AML-193 (cell line): ENCODE measurements at regions not wholly inside any gene's neighbourhood (a gene's known extent, or its start where the extent isn't known, plus 50 kb on each side); places are given as distances from the start of the nearest gene placed in this dataset.
"Not testable (repeated sequence)": the region's sequence is repeated elsewhere in the genome, so short reads cannot be mapped to it uniquely, and the experiment has no call there.

Experiments used
- DNase-seq, 2 experiments: peaks; one replicate each; lab custom pipeline; 2025; lab: John Stamatoyannopoulos, UW

- no peak for DNase-seq
Measured at GRCh38 chr5:147084702-147085101, 150.1 kb upstream of the STK32A start.

DNA sequence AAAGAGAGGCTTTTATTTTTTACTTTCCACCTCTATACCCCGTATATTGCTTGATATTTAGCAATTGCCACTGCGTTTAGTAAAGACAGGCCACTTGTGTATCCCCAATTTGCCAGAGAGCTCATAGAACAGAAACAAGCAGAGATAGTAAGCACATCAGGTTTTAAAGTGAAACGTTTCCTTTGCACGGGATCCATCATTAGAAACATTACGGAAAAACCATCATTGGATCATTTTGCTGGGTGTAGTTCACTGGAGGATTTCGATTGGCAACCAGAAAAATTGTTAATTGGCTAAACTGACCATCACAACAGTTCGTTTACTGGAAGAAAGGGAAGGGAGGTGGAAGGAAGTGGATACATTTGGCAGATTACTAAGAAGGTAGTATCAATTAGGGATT, 149.4 kb upstream of the STK32A start:
- DNase-seq = no peak

GRCh38 chr5:147092044-147092443, 142.8 kb upstream of the STK32A start:
- no peak for DNase-seq

DNA sequence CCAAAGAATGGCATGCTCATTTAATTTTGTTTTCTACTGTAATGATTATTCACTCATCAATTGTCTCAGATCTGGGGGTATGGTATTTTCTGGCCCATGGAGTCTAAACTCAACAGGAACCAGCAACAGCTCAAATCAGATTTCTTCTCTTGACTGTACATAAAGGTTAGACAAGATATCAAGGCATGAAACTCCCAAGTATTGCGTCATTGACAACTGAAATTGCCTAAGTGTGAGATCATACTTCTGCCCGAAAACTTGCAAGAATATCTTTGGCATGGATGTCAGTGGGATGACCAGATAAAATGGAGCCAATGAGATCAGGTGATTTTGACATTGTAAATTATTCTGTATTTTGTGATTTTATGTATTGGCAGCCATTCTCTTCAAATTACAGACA, 141.7 kb upstream of the STK32A start:
- no peak for DNase-seq

DNA sequence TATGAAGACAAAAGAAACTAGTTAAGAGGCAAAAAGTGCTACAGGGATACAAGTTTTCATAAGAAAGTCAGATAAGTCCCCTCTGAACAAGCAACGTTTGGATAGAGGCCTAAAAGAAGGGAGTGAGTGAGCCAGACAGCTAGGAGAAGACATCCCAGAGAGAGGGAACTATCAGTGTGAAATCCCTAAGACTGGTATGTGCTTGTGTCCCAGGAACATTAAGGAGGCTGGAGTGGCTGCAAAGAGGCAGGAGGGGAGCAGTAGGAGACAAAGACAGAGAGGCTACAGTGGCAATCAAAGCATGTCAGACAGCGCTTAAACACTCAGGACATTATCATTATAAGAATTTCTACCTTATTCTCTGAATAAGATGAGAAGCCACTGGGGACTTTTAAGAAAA, 139.1 kb upstream of the STK32A start:
- DNase-seq = no peak

DNA sequence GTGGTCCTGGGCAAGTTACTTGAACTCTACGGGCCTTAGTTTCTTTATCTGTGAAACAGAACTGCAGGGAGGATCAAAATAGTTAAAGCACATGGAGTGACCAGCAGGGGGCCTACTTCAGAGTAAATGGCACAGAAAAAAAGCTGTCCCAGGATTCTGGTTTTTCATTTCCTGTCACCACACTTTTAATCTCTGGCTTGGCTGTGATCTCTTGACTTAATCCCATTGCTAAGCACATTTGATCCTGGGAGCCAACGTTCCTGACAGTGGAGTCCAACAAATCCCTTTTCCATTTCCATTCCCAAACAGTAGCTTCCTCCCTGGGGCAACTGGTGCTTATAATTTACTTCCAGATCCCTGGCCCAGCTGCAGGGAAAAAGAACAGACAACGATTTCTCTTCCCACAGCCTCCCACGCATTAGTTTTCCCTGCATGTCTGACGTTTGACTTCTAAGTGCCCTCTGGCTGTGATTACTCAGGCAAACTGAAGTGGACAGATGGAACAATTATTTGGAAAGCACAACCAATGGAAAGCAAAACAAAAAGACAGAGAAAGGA, 136.5 kb upstream of the STK32A start:
- DNase-seq = peak; percentile 6 to 31

GRCh38 chr5:147101659-147102369, 133.0 kb upstream of the STK32A start:
- no peak for DNase-seq

GRCh38 chr5:147112899-147113298, 121.9 kb upstream of the STK32A start:
- DNase-seq = no peak

- DNase-seq = no peak
Measured at GRCh38 chr5:147113967-147114366, 120.9 kb upstream of the STK32A start.

- DNase-seq = not testable (repeated sequence)
Measured at GRCh38 chr5:147139759-147140158, 95.1 kb upstream of the STK32A start.

- DNase-seq = no peak
Measured at GRCh38 chr5:147140558-147140957, 94.3 kb upstream of the STK32A start.

DNA sequence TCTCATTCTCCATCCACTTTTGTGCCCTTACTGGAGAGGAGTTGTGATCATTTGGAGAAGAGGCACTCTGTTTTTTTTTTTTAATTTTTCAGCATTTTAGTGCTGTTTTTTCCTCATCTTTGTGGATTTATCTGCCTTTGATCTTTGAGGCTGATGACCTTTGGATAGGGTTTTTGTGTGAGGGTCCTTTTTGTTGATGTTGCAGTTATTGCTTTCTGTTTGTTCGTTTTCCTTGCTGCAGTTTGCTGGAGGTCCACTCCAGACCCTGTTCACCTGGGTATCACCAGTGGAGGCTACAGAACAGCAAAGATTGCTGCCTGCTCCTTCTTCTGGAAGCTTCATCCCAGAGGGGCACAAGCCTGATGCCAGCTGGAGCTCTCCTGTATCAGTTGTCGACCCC, 93.2 kb upstream of the STK32A start:
- not testable (repeated sequence) for DNase-seq

GRCh38 chr5:147143215-147143614, 91.6 kb upstream of the STK32A start:
- DNase-seq = no peak

DNA sequence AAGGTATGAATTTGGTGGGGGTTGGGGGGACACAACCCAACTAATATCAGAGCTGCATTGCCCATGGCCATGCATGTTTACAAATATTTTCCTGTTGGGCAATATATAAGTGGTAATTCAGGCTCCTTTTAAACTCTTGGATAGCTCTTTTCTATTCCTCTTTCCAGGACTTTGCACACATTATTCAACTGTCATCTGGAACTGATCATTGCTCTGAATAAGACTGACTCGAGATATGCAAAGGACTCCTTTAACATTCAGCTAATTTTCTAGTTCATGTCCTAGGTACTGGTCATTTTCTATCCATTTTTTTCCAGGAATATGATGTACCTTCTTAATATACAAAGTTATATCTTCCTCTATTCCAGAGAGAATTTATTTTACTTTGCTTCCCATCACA, 89.5 kb upstream of the STK32A start:
- no peak for DNase-seq

DNA sequence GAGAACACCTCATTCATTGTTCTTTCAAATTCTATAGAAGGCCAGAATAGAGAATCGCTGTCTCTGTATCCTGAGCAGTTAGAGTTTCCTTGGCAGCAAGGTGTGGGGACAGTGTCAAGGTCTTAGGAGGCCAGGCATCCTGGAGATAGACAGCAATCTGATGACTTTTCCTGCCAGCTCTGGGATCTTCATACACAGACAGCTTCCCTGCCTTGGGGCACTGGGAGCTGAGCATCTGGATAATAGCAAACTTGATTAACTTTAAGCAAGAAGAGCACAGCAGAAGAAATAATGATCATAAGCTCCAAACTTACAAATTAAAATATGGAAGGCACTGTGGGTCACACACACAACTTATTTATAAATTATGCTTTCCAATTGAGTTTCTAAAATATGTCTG, 86.1 kb upstream of the STK32A start:
- no peak for DNase-seq

GRCh38 chr5:147152086-147152485, 82.7 kb upstream of the STK32A start:
- no peak for DNase-seq

DNA sequence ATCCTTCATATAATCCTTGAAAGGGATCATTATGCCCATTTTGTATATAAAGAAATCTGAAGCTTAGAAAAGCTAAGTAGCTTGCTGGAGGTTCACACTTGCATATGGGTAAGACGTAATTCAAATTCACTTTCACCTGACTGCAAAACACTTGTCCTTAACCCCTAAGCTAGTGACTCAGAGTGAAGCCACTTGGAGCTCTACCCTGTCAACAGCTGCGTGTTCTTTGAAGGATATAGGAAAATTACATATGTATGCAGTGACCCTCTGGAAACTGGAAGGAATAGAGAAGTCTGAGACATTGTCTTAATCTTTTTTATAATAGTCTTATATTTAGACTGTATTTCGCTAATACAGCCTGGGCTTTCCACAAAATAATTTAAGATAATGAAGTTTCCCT, 80.0 kb upstream of the STK32A start:
- no peak for DNase-seq

DNA sequence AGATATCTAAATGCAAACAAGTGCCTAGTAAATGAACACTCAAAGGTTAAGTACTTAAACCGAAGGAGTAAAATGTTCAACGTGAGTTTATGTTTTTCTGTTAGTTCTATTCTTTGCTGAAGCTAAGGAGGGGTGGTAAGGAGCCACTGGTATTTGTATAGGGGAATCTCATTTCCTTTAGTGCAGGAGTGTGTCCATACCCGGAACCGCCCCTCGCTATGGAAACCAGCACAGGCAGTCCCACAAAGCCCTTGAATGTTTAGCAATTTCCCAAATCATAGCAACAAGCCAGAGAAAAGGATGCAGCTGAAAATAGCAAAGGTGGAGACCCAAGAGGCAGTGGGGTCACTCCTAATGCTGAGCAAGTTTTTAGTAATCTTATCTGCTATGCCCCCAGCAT, 78.8 kb upstream of the STK32A start:
- DNase-seq = no peak

- no peak for DNase-seq
Measured at GRCh38 chr5:147160902-147161700, 73.7 kb upstream of the STK32A start.

- no peak for DNase-seq
Measured at GRCh38 chr5:147162740-147163139, 72.1 kb upstream of the STK32A start.

DNA sequence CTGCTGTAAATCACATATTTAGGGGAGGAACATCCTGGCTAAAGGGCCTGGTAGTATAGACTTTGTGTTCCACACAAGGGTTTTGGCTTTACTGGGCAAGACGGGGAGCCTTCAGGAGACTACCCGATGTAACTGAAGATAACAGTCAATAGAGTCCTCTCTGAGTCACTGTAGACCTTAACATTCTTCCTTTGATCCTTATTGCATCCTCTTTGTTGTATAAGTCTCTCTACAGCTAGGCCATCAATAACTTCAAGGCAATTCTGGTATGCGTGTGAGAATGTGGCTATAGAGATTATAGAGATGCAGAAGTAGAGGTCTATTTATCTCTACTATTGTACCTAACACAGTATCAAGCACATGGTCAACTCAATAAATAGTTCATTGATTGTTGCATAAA, 67.3 kb upstream of the STK32A start:
- no peak for DNase-seq

DNA sequence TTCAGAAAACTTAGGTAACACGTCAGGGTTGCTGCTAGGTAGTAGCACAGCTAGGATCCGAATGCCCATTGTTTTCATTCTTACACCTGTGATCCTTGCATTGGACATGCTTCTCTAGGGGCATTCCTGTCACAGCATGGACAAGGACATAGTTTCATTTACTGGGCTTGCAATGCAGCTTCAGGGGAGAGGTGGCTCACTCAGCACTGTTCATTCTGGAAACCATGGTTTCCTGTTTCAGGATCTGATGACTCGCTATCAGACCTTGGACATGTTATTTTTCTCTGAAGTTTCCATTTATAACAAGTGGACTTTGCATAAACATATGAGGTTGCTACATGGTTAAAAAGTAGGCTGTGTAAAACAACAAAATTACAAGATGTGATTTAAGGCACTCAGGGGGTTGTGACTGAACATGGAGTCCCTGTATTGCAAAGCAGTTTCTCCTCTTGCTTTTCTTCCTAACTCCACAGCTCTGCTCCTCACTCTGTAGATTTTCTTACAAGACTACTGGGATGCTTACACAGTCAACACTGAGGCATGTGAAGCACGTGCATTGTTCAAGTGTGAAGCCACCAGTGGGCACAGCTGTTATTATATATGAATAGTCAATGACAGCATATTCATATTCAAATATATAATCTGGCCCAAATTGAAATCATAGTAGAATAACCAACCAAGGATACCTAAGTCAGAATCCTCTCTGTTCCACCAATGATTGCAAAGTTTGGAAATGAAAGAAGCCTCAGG, 66.1 kb upstream of the STK32A start:
- DNase-seq = no peak

- no peak for DNase-seq
Measured at GRCh38 chr5:147169399-147169798, 65.4 kb upstream of the STK32A start.
